Umbilical cord (tissue), 1 donor: ENCODE measurements at regions not wholly inside any gene's neighbourhood (a gene's known extent, or its start where the extent isn't known, plus 50 kb on each side); places are given as distances from the start of the nearest gene placed in this dataset.
"Not testable (repeated sequence)": the region's sequence is repeated elsewhere in the genome, so short reads cannot be mapped to it uniquely, and the experiment has no call there.

Experiments used
- DNase-seq: peaks from one replicate; pipeline ENCODE4 v3.0.0-alpha.2; 2015; ENCODE audit warnings: low spot score

DNA sequence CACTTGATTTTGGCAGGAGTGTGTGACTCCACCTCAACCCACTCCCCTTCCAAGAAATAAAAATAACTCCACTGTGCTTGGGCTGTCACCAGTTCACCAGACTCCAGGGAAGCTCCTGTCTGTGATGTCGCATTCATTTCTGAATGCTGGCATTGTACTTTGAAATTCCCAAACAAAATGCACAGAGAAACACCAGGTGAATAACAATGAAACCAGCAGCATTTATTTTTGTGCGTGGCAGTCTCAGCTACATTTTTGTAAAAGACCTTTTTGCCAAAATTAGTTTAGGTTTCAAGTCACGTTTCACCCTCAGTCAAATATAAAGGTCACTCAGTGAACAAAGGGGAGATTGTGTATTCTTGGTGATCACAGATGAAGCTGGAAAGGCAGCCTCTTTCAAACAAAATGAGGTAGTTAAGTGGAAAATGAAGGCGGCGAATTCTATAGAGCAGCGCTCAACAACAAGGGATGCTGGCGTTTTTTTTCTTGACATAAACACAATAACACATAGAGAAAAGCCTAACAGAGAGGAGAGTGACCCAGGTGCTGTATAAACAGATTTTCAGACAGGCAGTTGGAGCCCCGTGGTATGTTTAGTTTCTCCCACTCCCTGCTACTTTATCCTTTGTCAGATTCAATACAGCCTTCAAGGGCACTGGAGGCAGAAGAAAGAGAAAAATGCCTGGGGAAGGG, 210.3 kb upstream of the GCFC2 start:
- DNase-seq = no peak

DNA sequence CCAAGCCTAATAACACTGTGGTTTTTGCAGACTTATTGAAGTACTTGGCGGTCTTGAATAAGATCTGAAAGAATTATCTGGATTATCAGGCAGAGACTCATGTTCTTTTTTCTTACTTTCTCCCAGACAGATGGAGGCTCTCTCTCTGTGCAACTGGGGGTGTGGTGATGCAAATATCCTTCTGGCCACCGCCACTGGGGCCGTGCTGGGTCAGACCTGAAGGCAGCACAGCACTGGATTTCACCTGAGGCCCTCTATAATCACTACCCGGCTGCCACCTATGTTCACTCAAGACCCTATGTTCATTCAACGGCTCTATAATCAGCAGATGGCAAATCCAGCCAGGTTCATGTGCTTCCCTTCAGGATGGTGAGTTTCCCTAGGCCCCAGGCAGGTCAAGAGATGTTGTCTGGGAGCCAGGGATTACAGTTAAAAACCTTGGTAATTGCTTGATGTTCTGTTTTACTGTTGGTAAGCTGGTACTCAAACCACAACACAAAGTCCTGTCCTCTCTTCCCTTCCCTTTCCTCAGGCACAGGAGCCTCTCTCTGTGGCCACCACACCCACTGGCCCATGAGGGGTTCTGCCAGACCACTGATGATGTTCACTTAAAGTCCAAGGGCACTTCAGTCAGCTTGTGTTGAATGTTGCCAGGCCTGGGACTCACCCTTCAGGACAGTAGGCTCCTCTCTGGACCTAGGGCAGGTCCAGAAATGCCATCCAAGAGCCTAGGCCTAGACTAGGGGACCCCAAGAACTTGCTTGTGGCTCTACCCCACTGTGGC, 205.3 kb upstream of the GCFC2 start:
- no peak for DNase-seq

GRCh38 chr2:75896779-75897366, 186.2 kb upstream of the GCFC2 start:
- peak; percentile 21 for DNase-seq

GRCh38 chr2:75894170-75894569, 183.5 kb upstream of the GCFC2 start:
- DNase-seq = no peak

DNA sequence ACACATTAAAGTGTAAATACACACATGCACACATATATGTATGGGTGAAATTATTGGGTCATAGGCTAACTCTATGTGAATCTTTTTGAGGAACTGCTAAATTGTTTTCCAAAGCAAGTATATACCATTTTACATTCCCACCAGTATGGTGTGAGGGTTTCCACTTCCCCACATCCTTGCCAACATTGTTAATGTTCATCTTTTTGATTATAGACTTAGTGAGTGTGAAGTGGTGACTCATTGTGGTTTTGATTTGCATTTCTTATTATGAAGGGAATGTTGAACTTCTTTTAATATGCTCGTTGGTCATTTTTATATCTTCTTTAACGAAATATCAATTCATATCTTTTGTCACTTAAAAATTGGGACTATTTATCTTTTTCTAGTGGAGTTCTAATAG, 181.8 kb upstream of the GCFC2 start:
- no peak for DNase-seq

DNA sequence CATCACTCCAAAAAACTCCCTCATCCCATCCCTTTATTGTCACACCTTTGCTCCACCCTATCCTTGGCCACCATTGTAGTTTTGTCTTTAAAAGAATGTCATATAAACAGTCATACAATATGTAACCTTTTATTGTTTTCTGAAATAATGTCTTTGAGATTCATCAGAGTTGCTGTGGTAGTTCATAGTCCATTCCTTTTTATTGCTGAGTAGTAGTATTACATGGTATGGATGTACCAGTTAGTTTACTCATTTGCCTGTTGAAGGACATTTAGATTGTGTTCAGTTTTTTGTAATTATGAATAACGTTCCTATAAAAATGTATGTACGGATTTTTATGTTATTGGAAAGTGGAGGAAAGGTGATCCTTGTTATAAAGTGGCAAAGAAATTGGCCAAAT, 171.8 kb upstream of the GCFC2 start:
- no peak for DNase-seq

- not testable (repeated sequence) for DNase-seq
Observed at GRCh38 chr2:75875606-75876005, 164.9 kb upstream of the GCFC2 start.

DNA sequence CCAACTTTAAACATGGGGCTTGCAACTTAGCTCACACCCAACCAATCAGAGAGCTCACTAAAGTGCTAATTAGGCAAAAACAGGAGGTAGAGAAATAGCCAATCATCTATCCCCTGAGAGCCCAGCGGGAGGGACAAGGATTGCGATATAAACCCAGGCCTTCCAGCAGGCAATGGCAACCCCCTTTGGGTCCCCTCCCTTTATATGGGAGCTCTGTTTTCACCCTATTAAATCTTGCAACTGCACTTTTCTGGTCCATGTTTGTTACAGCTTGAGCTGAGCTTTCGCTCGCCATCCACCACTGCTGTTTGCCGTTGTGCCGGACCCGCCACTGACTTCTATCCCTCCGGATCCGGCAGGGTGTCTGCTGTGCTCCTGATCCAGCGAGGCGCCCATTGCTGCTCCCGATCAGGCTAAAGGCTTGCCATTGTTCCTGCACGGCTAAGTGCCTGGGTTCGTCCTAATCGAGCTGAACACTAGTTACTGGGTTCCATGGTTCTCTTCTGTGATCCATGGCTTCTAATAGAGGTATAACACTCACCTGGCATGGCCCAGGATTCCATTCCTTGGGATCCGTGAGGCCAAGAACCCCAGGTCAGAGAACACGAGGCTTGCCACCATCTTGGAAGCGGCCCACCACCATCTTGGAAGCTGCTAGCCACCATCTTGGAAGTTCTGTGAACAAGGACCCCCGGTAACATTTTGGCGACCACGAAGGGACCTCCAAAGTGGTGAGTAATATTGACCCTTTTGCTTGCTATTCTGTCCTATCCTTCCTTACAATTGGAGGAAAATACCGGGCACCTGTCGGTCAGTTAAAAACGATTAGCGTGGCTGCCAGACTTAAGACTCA, 161.3 kb upstream of the GCFC2 start:
- DNase-seq = not testable (repeated sequence)

DNA sequence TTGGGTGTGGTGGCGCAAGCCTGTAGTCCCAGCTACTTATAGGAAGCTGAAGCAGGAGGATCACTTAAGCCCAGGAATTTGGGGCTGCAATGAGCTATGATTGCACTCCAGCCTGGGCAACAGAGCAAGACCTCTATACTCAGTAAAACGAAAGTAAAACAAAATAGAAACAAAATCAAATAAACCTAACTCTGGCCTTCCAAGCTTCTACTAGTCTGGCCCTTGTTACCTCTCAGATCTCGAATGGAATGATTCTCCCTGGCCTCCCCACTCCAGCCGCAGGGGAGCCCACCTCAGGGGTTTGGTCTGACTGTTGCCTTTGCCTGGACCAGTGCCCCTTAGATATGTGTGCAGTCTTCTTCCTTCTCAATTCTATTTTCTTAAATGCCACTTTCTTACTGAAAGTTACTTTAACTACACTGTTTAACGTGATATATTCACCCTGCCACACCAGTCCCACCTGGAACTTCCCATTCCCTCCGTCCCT, 160.0 kb upstream of the GCFC2 start:
- DNase-seq = peak; percentile 28

GRCh38 chr2:75870133-75870532, 159.4 kb upstream of the GCFC2 start:
- no peak for DNase-seq

DNA sequence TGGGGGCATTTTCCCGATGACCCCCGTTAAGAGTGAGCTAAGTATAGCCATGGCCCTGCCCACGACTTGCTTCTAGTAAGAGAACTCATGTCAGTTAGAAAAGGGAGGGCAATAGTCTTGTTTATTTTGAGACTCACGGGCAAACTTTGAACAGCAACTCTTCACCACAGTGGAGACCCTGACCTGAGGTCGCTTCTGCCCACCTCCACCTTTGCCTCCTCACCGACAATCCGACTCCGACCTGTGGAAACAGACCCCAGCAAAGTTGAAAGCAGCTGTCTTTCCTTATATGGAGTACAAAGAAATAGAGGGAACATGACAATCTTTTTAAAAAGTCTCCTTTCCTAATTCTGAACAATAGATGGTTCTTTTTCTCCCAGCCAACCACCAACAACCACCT, 155.0 kb upstream of the GCFC2 start:
- DNase-seq = no peak

DNA sequence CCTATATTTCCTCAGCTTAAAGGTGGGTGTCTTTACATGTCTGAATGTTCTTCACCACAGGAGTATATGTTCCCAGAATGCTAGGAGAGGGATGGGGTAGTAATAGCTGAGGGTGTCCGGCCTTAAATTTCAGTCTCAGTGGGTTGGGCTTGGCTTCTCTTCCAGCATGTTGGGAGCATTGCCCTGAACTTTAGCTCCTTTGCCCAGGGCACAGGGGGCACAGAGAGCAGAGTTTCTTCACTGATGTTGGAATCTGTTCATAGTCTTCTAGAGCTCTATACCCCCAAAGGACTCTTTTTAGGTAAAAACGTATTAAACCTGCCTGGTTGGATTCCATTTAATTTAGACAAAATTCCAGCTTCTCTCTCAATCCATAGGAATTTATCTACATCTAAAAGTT, 154.4 kb upstream of the GCFC2 start:
- DNase-seq = no peak

- DNase-seq = peak; percentile 19
Observed at GRCh38 chr2:75862547-75862946, 151.8 kb upstream of the GCFC2 start.

GRCh38 chr2:75853436-75853835, 142.7 kb upstream of the GCFC2 start:
- no peak for DNase-seq

GRCh38 chr2:75852639-75853038, 141.9 kb upstream of the GCFC2 start:
- no peak for DNase-seq

DNA sequence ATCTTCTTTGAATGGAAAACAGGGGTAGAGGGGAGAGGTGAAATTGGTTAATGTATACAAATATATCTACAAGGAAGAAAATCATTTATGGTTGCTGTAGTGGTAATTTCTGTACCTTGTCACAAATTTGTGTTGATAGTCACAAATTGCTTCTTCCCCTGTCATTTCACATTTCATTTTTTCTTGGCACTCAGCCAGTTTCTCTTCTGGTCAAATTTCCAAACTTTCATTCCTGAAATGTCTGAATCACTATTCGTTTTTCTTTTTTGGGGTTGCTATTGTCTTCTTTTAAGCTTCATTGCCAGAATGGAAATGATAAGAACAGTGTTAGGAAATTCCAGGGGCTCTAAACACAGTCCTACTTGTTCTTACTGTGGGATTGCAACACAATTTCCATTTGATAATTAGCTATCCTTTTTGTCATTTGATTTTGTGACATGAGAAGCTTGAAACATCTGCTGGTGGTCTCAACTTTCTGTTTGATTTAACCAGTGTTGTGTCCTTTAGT, 136.0 kb upstream of the GCFC2 start:
- DNase-seq = no peak

GRCh38 chr2:75844651-75845050, 133.9 kb upstream of the GCFC2 start:
- DNase-seq = no peak

DNA sequence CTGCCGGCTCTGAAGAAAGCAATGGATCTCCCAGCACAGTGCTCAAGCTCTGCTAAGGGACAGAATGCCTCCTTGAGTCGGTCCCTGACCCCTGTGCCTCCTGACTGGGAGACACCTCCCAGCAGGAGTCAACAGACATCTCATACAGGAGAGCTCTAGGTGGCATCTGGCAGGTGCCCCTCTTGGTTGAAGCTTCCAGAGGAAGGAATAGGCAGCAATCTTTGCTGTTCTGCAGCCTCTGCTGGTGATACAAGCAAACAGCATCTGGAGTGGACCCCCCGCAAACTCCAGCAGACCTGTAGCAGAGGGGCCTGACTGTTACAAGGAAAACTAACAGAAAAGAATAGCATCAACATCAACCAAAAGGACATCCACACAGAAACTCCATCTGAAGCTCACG, 123.9 kb upstream of the GCFC2 start:
- not testable (repeated sequence) for DNase-seq

GRCh38 chr2:75833386-75833785, 122.7 kb upstream of the GCFC2 start:
- DNase-seq = peak; percentile 18

GRCh38 chr2:75828826-75829225, 118.1 kb upstream of the GCFC2 start:
- no peak for DNase-seq

DNA sequence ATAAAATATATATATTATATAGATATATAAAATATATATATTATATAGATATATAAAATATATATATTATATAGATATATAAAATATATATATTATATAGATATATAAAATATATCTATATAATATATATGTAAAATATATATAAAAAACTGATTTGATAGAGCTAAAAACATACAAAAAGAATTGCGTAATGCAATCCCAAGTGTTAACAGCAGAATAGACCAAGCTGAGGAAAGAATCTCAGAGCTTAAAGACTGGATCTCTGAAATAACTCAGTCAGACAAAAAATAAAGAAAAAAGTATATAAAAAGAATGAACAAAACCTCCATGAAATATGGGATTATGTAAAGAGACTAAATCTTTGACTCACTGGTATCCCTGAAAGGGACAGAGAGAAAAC, 112.8 kb upstream of the GCFC2 start:
- not testable (repeated sequence) for DNase-seq

GRCh38 chr2:75822336-75822735, 111.6 kb upstream of the GCFC2 start:
- DNase-seq = no peak
